Kidney capillary endothelial cell (primary cell): ENCODE measurements at regions not wholly inside any gene's neighbourhood (a gene's known extent, or its start where the extent isn't known, plus 50 kb on each side); places are given as distances from the start of the nearest gene placed in this dataset.

Source experiments
- DNase-seq: peaks from one replicate; pipeline ENCODE4 v3.0.0-alpha.2; 2018; ENCODE audit warnings: low spot score

GRCh38 chr20:50258790-50259483, 68.3 kb downstream of the CEBPB start:
- DNase-seq, result no peak

GRCh38 chr20:50259705-50260478, 69.3 kb downstream of the CEBPB start:
- no peak for DNase-seq

GRCh38 chr20:50260479-50261221, 70.0 kb downstream of the CEBPB start:
- no peak for DNase-seq

GRCh38 chr20:50261471-50262212, 71.0 kb downstream of the CEBPB start:
- no peak for DNase-seq

GRCh38 chr20:50263831-50264230, 73.2 kb downstream of the CEBPB start:
- DNase-seq, result no peak

GRCh38 chr20:50264534-50265145, 74.0 kb downstream of the CEBPB start:
- no peak for DNase-seq

- no peak for DNase-seq
These were observed 74.8 kb downstream of the CEBPB start for GRCh38 chr20:50265245-50265946.

- no peak for DNase-seq
These were observed 75.8 kb downstream of the CEBPB start for GRCh38 chr20:50266293-50267040.

- no peak for DNase-seq
These were observed 76.6 kb downstream of the CEBPB start for GRCh38 chr20:50267041-50267865.

GRCh38 chr20:50267866-50268219, 77.2 kb downstream of the CEBPB start:
- DNase-seq, result no peak

GRCh38 chr20:50269091-50270033, 78.7 kb downstream of the CEBPB start:
- no peak for DNase-seq

GRCh38 chr20:50270034-50270395, 79.4 kb downstream of the CEBPB start:
- DNase-seq, result no peak

GRCh38 chr20:50270569-50270968, 79.9 kb downstream of the CEBPB start:
- DNase-seq, result no peak

GRCh38 chr20:50271176-50271575, 80.5 kb downstream of the CEBPB start:
- no peak for DNase-seq

GRCh38 chr20:50271612-50272011, 81.0 kb downstream of the CEBPB start:
- no peak for DNase-seq

GRCh38 chr20:50272030-50272723, 81.5 kb downstream of the CEBPB start:
- no peak for DNase-seq

GRCh38 chr20:50272724-50273446, 82.3 kb downstream of the CEBPB start:
- no peak for DNase-seq
